ENCODE measurements at regions not wholly inside any gene's neighbourhood (a gene's known extent, or its start where the extent isn't known, plus 50 kb on each side); places are given as distances from the start of the nearest gene placed in this dataset.
A peak's percentile ranks its signal among the peaks of the same experiment; 100 is the strongest.
"Not testable (repeated sequence)": the region's sequence is repeated elsewhere in the genome, so short reads cannot be mapped to it uniquely, and the experiment has no call there.

DNA sequence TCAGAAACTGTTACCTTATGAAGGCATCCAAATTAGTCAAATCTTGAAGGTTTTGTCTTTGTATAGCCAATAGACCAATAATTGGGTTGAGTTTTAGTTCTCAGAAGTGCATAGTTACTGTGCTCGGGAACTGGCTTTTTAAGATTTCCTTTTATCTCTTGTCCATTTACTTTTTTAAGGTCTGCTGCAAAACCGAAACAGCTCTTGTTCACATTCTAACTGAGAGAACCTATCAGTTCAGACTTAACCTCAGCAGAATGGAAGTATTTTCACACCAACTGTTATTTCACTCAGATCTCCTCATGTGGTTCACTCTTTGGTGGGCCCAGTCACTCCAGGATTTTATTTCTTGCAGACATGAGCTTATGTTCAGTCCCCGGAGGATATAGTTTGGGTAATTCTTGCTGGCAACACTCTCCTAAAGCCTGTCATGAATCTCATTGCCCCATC, 55.5 kb downstream of the TPBG start:
- DNase-seq: no peak
- intact Hi-C loops (cut with DNase I): no loop called here

DNA sequence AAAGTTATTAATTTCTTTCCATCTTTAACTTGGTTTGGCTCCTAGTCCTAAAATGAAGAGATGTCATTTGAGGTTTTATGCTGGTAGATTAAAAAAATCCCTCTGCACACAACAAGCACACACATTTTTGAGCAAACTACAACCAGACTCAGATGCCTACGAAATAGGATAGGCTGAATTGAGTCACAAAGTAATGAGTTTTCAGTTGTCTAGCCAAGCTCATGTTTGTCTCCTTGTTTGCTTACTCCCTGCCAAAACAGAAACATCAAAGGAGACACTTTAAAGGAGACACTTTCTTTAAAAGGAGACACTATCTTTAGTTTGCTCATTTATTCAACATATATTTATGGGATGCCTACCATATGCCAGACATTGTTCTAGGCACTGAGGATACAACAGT, 56.2 kb downstream of the TPBG start:
- no peak for DNase-seq
- intact Hi-C loops (cut with DNase I): no loop called here

DNA sequence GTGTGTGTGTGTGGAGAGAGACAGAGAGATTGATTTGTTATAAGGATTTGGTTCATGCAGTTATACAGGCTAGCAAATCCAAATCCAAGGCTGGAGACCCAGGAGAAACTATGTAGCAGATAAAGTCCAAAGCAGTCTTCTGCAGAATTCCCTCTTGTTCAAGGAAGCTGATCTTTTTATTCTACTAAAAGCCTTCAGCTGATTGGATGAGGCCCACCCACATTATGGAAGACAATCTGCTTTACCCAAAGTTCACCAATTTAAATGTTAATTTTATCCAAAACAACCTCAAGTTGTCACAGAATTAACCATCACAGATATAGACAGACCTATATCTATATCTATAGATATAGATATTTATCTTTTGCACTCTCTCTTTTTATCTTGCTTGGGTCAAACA, 67.0 kb downstream of the TPBG start:
- no peak for DNase-seq
- intact Hi-C loops (cut with DNase I): no loop called here

DNA sequence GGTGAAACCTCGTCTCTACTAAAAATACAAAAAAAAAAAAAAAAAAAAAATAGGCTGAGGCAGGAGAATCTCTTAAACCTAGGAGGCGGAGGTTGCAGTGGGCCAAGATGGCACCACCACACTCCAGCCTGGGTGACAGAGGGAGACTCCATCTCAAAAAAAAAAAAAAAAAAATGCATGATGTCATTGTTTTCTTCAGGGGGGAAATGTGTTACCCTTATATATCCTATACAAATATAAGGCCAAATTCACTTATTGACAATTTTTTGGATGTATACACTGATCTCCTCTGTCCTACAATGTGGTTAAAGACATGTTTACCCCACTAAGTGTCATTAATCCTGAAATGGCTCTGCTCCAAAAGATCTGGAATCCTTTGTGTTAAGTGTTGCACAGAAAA, 73.1 kb downstream of the TPBG start:
- DNase-seq: no peak
- intact Hi-C loops (cut with DNase I): no loop called here

DNA sequence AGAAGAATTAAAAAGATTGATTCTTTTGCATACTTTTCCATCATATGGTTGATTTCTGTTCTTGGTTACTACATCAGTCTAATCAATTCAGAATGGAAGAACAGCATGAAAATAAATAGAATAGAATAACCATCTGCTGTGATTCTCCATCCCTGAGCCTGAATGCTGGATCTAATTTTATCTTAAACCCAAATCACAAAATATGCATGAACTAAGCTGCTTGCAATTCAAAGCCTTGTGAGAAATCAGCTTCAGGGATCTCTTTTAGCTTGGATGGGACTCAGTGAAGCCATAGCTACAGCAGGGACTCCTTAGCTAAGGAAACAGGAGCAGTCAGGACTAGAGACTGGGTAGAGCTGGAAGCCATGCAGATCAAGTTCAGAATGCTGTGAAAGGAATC, 74.1 kb downstream of the TPBG start:
- intact Hi-C loops (cut with DNase I): no loop called here
- no peak for DNase-seq

DNA sequence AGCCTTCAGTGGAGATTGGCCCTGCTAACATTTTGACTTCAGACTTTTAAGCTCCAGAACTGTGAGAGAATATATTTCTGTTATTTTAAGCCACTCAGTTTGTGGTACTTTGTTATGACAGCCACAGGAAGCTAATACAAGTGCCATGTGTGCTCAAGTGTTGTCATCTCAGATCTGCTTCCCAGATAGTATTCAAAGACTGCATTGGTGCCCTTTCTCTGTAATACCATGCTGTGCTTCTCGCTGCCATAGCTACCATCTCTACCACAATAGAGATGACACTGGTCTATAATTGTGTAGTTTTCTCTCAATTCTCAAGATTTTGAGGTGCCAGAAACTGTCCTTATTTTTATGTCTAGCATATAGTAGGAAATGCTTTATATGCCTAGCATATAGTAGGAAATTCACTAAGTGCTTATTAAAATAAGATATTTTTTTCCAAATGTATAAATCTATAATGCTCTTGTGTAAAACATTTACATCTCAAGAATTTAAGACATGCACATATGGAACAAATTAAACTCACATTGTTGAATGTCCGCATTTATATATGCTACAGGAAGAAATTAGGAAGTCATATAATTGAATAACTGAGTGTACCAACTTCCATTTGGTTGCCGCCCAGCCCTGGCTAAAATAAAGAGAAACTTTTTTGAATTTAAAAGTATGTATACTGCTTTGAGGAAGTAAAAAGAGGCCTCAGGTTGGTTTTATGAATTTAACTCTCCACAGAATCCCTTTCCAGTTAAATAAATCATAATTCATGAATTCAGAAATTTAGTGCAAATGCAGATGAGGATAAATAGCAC, 77.6 kb downstream of the TPBG start:
- intact Hi-C loops (cut with DNase I): no loop called here
- no peak for DNase-seq

DNA sequence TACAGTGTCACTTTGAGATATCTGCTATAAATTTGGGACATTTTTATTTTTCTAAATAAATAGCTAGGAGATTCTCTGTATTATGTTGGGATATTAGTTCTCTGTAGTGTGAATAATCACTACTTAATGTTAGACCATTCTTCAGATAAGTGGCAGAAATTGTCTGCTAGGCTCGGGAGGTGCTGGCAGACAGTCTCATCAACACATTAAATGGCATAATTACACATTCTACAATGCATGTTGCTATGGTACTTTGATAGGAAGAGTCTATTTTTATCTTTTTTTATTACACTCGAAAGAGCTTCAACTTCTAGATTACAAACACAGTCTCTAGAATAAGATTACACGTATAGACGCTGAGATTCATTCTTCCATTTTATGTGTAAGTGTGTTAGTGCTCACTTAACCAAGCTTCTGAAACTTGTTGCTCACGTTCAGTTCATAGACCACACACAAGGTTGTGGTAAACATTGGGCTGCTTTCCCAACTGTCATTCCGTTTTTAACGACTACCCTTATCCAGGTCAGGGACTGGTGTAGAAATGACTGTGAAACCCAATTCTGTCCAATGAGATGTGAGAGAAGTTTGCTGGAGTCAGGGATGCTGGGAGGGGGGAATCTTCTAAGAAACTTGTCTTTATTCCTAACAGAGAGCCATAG, 78.6 kb downstream of the TPBG start:
- intact Hi-C loops (cut with DNase I): no loop called here
- DNase-seq: no peak

DNA sequence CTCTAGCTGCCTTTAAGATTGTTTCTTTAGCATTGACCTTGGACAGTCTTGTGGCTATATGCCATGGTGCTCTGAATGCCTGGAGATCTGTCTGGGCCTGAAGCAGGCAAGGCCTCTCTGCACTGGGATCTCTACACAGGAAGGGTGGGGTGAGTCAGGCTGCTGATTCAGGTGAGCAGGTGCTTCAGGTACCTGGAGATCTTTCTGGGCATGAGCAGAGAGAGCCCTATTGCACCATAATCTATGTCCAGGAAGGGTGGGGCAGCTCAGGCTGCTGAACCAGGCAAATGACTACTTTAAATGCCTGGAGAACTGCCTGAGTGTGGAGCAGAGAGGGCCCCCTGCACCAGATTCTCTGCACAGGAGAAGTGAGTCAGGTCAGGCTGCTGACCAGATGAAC, 94.5 kb downstream of the TPBG start:
- intact Hi-C loops (cut with DNase I): no loop called here
- DNase-seq: no peak

DNA sequence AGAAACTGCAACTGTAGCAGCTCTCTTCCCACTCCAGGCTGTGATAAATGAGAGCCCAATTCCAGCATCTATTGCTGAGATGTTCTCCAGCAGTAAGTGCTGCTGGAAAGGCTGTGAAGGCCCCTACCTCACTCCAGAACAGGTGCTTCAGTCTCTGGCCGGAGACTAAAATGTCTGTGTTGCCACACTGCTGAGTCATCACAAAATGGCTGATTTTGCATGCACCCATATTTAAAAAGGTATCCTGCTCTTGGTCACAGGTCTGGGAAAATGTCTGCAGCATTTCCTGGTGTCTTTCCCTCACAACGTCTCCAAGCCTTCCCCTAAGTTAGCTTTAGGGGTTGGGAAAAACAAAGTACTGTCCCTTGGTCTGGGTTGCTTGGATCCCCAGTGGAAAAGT, 95.1 kb downstream of the TPBG start:
- no peak for DNase-seq
- intact Hi-C loops (cut with DNase I): no loop called here

DNA sequence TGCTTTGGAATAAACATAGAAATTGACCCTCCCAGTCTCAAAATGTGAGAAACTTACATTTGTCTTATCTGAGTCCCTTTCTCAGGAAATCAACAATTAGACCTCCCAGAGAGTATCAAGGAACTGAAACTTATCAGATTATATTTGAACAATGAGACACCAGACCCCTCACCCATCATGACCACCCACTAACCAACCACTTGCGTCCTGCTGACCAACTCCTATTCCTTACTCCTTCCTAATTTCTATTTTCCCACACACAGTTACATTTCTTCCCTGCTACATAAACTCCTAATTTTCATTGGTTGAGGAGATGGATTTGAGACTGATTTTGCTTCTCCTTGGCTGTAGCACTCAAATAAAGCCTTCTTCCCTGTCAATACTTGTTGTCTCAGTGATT, 97.9 kb downstream of the TPBG start:
- intact Hi-C loops (cut with DNase I): no loop called here
- no peak for DNase-seq

DNA sequence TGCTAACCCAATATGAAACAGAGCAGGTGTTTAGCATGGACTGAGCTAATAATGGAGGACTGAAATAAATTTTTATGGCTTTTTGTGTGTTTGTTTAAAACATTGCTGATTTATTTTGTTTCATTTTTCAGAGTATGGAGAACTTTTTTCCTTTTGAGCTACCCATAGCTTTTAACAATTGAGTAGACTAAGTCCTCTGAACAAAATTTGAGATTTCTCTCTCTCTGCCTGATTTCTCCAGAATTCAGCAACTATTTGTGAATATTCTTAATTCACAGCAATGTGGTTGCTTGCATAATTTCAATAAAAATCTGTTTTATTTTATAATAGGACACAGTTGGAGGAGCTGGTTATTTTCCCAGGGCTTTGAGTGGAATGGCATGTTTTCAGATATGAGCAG, 103.7 kb downstream of the TPBG start:
- DNase-seq: no peak
- intact Hi-C loops (cut with DNase I): no loop called here

DNA sequence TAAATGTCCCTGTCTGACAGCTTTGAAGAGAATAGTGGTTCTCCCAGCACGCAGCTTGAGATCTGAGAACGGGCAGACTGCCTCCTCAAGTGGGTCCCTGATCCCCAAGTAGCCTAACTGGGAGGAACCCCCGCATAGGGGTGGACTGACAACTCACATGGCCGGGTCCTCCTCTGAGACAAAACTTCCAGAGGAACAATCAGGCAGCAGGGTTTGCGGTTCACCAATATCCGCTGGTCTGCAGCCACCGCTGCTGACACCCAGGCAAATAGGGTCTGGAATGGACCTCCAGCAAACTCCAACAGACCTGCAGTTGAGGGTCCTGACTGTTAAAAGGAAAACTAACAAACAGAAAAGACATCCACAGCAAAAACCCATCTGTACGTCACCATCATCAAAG, 106.5 kb downstream of the TPBG start:
- DNase-seq: peak in 1 of 10 donors; percentile 72
- intact Hi-C loops (cut with DNase I): not testable (repeated sequence)

DNA sequence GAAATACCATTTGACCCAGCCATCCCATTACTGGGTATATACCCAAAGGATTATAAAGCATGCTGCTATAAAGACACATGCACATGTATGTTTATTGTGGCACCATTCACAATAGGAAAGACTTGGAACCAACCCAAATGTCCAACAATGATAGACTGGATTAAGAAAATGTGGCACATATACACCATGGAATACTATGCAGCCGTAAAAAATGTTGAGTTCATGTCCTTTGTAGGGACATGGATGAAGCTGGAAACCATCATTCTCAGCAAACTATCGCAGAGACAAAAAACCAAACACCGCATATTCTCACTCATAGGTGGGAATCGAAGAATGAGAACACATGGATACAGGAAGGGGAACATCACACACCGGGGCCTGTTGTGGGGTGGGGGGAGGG, 111.5 kb downstream of the TPBG start:
- DNase-seq; intact Hi-C loops (cut with DNase I): not testable (repeated sequence)

DNA sequence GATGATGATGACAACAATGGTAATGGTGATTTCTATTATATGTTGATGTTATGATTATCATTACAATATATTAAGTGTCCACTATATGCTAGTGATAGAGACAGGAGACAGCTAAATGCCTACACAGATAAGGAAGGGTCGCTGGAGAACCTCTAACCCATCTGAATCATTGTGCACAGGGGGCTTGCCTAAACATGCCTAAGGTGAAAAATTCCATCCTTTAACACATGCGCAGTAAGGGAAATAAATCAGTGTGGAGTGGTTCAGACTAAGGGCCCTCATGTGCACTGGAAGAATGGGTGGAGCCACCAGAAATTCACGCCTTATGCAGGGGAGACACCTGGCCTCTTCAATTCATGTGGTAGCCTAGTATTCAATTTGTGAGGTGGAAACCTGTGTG, 120.4 kb downstream of the TPBG start:
- intact Hi-C loops (cut with DNase I): no loop called here
- DNase-seq: no peak

DNA sequence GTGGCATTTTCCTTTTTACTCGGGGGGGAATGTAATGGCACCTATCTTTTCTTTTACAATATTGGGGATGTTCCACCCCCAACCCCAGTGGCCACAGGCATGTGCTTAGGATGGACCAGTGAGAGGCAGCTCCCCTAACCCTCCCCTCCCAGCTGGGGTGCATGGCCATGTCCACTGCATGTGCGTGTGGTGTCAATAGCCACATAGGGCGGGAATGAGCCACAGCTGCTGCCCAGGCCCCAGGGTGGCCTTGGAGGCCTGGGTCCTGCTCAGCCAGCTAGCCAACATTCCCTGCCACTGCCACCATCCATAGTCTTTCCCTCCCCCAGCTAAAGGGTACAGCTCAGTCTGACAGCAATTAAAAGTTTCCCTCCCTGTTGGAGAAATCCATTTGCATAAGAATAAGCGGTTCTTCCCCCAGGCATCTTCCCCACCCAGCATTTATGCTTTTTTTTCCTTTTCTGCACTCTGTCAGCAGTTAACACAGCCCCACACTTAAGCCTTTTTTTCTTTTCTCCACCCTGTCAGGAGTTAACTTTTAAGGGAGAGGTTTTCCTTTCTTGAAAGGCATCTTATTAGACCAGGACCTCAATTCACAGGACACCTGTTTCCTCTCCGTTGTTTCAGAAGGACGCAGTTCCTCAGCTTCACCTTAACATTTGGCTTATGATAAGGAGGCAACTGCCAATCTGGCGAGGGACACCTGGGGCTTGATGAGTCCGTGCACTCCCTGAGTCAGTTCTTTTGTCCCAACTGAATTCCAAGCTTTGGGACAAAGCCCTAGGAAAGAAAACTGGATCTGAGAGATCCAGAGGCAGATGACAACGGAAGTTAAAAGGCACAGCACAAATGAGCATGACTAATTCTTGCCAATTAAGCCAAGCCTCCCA, 121.4 kb downstream of the TPBG start:
- intact Hi-C loops (cut with DNase I): no loop called here
- no peak for DNase-seq

DNA sequence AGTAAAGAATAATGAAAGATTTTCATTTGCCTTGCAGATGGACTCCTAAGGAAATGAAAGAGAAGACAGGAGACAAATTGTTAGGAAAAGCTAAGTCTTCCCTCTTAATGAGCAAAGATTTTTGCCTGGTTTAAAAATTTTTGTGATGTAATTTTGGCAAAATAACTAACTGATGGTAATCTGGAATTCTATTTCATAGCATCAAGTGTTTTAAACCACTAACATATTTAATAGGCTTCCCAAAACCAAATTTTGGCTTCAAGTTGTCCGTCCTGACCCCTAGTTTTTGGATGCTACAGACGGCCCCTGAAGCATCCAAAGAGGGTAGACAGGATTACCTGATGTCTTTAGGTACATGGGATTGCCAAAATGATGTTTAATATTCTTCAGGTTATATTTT, 124.3 kb downstream of the TPBG start:
- intact Hi-C loops (cut with DNase I): no loop called here
- no peak for DNase-seq

DNA sequence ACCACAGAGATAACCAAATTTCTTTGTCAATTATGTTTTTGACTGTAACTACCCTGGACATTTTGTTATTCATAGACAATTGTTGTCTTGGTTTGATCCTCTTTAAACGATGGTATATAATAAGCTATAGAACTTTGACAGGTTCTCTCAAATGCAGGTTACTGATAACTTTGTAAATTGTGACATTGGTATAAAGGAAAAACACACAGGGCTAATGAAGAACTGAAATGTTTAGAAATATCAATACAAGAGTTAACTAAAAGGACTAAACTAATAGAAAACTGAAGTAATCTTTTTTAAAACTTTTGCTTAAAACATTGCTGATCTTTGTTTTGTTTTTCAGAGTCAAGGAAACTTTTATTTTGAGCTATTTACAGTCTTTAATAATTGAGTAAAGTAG, 124.8 kb downstream of the TPBG start:
- no peak for DNase-seq
- intact Hi-C loops (cut with DNase I): no loop called here

DNA sequence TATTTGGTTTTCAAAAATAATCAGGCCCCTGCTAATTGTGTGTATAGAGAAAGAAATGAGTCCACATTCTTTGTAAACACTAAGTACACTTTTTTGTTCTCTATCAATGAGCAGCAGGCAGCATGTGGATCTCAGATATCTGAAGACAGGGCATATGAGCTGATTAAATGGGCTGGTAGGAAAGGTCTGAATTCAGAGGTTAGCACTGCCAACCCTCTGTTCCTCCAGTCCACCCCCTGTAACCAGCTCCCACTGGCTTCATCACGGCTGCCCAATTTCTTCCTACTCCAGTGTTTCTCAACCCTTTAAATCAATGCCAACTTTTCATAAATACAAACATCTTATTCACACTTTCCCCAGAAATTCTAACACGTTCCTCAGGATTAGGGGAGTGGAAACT, 128.5 kb downstream of the TPBG start:
- intact Hi-C loops (cut with DNase I): no loop called here

DNA sequence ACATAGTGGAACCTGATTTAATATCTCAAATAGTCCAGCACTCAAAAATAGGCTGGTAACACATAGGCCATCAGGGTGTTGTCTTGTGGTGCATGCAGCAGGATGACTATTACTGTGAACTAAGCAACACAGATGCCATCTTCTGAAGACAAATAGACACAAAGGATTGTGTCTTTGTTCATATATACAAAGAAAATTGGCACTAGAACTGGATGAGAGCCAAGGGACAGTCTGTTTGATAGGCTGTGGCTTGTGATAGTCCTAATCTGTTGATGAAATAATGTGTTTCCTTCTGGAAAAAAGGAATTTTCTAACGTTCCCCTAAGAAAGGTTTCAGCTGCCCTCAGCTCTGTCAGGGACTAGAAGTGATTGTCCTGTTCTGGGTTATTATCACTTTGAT, 129.8 kb downstream of the TPBG start:
- intact Hi-C loops (cut with DNase I): no loop called here
- no peak for DNase-seq

More for the DNA sequence above, 128.5 kb downstream of the TPBG start:
- no peak for DNase-seq

DNA sequence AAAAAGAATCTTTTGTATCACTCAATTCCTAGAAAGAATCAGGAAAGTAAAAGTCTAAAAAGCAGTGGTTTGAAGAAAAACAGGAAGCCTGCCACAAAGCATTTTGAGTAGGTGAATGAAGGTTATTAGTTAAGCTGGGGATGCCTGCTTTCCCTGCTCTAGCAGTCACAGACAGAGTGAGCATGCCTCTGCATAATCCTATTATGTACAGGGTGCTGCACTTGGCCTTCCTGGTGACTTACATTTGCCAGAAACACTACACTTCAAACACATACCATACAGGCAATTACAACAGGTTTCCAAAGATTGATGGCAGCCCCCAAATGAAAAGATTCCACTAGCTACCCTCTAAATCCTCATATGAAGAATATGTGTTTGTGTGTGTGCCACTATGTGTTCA, 130.8 kb downstream of the TPBG start:
- intact Hi-C loops (cut with DNase I): no loop called here
- no peak for DNase-seq

DNA sequence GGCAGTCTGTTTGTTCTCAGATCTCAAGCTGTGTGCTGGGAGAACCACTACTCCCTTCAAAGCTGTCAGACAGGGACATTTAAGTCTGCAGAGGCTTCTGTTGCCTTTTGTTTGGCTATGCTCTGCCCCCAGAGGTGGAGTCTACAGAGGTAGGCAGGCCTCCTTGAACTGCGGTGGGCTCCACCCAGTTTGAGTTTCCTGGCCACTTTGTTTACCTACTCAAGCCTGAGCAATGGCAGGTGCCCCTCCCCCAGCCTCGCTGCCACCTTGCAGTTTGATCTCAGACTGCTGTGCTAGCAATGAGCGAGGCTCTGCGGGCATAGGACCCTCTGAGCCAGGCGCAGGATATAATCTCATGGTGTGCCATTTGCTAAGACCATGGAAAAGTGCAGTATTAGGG, 138.3 kb downstream of the TPBG start:
- peak in 1 of 10 donors; percentile 74 for DNase-seq
- intact Hi-C loops (cut with DNase I): not testable (repeated sequence)

Measured in posterior cingulate gyrus (tissue), 11 donors.